Mammary epithelial cell (primary cell): ENCODE measurements at regions not wholly inside any gene's neighbourhood (a gene's known extent, or its start where the extent isn't known, plus 50 kb on each side); places are given as distances from the start of the nearest gene placed in this dataset.

Experiments
- CTCF ChIP-seq, 2 donors: IDR thresholded peaks in 1 of 2; conservative IDR thresholded peaks in 1 of 2; 2 replicates each; pipeline ENCODE4 v1.5.1; 2011 to 2012; ENCODE audit warnings: inconsistent platforms in 2 of 2, low read length in 2 of 2, mild to moderate bottlenecking in 2 of 2, control low read depth in 1 of 2, low read depth in 1 of 2; ENCODE audit not compliant: insufficient read depth in 1 of 2; ENCODE audit errors: extremely low read depth in 1 of 2
- EZH2 ChIP-seq: IDR thresholded peaks from 2 replicates; pipeline ENCODE4 v1.6.1; 2012; ENCODE audit warnings: low read length, inconsistent platforms, borderline replicate concordance

- no peak for TF ChIP-seq CTCF (conservative IDR thresholded peaks at IDR 0.05 in 1 of 2, IDR thresholded peaks at IDR 0.05 in 1 of 2; ENCODE audit: extremely low read depth in 1 of 2, insufficient read depth in 1 of 2, low read depth in 1 of 2, low read length in 2 of 2)
- no peak for TF ChIP-seq EZH2
These were observed 155.1 kb upstream of the FGF13 start for GRCh38 chrX:138866643-138867042.
